K562 (cell line): ENCODE measurements at regions not wholly inside any gene's neighbourhood (a gene's known extent, or its start where the extent isn't known, plus 50 kb on each side); places are given as distances from the start of the nearest gene placed in this dataset.

Source experiments
- BRCA1 ChIP-seq, 2 experiments: fragments of 450-650 bp in 1 of 2; sonication (generic) in 1 of 2; formaldehyde crosslinking in 1 of 2; IDR thresholded peaks; 2 replicates each; pipeline versions ENCODE4 v1.5.0 to v1.6.1; 2017 to 2020; ENCODE audit warnings: mild to moderate bottlenecking in 1 of 2, missing genetic modification reagents in 1 of 2
- ETV5 ChIP-seq: sonication (generic); formaldehyde crosslinking; IDR thresholded peaks from 2 replicates; pipeline ENCODE4 v1.4.0; 2020; ENCODE audit warnings: low read depth, mild to moderate bottlenecking, missing genetic modification reagents
- ETV6 ChIP-seq, 3 experiments: fragments of 150-350 bp in 1 of 3; sonication (generic) in 1 of 3; formaldehyde crosslinking in 1 of 3; IDR thresholded peaks; 2 replicates each; pipeline versions ENCODE4 v1.6.1 to v1.8.0; 2014 to 2022; ENCODE audit warnings: borderline replicate concordance in 2 of 3, low read depth in 2 of 3, antibody characterized with exemption in 1 of 3, low read length in 1 of 3, mild to moderate bottlenecking in 1 of 3, missing genetic modification reagents in 1 of 3
- NCOA1 ChIP-seq: fragments of 450-650 bp; IDR thresholded peaks from 2 replicates; pipeline ENCODE4 v1.6.1; 2016; ENCODE audit warnings: low read depth
- NR1H2 ChIP-seq: sonication (generic); formaldehyde crosslinking; IDR thresholded peaks from 2 replicates; pipeline ENCODE4 v1.4.0; 2020; ENCODE audit warnings: mild to moderate bottlenecking, missing genetic modification reagents
- TAF1 ChIP-seq: IDR thresholded peaks from 2 replicates; pipeline ENCODE4 v1.6.1; 2011; ENCODE audit warnings: mild to moderate bottlenecking, low read length, moderate library complexity; ENCODE audit not compliant: insufficient read depth, control insufficient read depth, severe bottlenecking; ENCODE audit errors: extremely low read depth
- TEAD4 ChIP-seq, 2 experiments: sonication (generic) in 1 of 2; formaldehyde crosslinking in 1 of 2; IDR thresholded peaks; 2 replicates each; pipeline versions ENCODE4 v1.6.1 to v1.8.0; 2012 to 2022; ENCODE audit warnings: borderline replicate concordance in 1 of 2, inconsistent platforms in 1 of 2, low read length in 1 of 2, mild to moderate bottlenecking in 1 of 2, missing genetic modification reagents in 1 of 2
- TF ChIP-seq, protein P1 (sequence below): sonication (generic); formaldehyde crosslinking; IDR thresholded peaks from 2 replicates; pipeline ENCODE4 v1.8.0; 2022; ENCODE audit warnings: mild to moderate bottlenecking, low read depth, missing genetic modification reagents
- TF ChIP-seq, protein P2 (sequence below): fragments of 250-450 bp; sonication (Bioruptor Pico); IDR thresholded peaks from 2 replicates; pipeline ENCODE4 v1.8.0; 2021; ENCODE audit warnings: moderate library complexity, mild to moderate bottlenecking, inconsistent platforms
- TF ChIP-seq, protein P3 (sequence below): fragments of 450-650 bp; IDR thresholded peaks from 2 replicates; pipeline ENCODE4 v1.7.1; 2018; ENCODE audit warnings: mild to moderate bottlenecking, low read depth; ENCODE audit not compliant: partially characterized antibody
- TF ChIP-seq, protein P4 (sequence below): sonication (generic); formaldehyde crosslinking; IDR thresholded peaks from 2 replicates; pipeline ENCODE4 v1.9.0; 2022; ENCODE audit warnings: mild to moderate bottlenecking, missing genetic modification reagents

DNA sequence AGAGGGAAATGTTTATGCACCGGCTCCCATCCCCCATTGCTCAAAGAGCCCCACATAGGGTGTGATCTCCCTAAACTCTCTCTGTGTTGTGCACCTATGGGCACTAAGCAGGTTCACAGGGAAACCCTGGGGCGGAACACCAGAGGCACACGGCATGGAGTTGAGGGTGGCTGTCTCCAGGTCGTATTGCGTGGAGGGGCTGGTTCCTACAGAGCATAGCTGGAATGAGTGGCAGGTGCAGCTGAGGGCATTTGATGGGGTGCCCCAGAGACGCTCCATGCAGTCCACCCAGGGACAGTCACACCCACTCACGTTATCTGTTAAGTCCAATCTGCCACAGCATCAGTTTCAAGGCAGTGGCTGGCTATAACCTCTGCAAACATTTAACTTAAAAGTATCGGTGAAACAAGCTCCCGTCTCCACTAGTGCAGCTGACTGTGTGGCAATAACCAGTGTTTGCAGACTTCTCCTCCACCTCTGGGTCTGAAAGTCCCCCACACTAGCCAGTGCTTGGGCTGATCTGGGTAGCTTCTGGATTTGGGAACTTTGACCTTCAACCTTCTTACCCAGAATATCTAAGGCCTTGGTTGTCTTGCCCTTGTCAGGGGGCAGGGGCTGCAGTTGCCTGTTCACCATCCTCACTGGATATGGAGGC, 249.2 kb upstream of the ZNF32 start:
- TF ChIP-seq ETV5 (CRISPR knock-in tag) (no peak), ETV6 (IDR thresholded peaks at IDR 0.05; ENCODE audit: borderline replicate concordance in 1 of 2, low read depth in 2 of 2, low read length in 1 of 2) (no peak), ETV6 (CRISPR knock-in tag; IDR thresholded peaks at IDR 0.05; ENCODE audit: borderline replicate concordance) (no peak), NR1H2 (CRISPR knock-in tag) (no peak), NCOA1 (no peak), TAF1 (no peak), BRCA1 (IDR thresholded peaks at IDR 0.05) (no peak), BRCA1 (CRISPR knock-in tag; IDR thresholded peaks at IDR 0.05) (no peak), TEAD4 (IDR thresholded peaks at IDR 0.05; ENCODE audit: low read length) (no peak), TEAD4 (CRISPR knock-in tag; IDR thresholded peaks at IDR 0.05; ENCODE audit: borderline replicate concordance) (no peak)
- TF ChIP-seq, protein P1, sequence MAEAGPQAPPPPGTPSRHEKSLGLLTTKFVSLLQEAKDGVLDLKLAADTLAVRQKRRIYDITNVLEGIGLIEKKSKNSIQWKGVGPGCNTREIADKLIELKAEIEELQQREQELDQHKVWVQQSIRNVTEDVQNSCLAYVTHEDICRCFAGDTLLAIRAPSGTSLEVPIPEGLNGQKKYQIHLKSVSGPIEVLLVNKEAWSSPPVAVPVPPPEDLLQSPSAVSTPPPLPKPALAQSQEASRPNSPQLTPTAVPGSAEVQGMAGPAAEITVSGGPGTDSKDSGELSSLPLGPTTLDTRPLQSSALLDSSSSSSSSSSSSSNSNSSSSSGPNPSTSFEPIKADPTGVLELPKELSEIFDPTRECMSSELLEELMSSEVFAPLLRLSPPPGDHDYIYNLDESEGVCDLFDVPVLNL: no peak
- TF ChIP-seq, protein P2, sequence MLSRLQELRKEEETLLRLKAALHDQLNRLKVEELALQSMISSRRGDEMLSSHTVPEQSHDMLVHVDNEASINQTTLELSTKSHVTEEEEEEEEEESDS (CRISPR knock-in tag): no peak
- TF ChIP-seq, protein P3, sequence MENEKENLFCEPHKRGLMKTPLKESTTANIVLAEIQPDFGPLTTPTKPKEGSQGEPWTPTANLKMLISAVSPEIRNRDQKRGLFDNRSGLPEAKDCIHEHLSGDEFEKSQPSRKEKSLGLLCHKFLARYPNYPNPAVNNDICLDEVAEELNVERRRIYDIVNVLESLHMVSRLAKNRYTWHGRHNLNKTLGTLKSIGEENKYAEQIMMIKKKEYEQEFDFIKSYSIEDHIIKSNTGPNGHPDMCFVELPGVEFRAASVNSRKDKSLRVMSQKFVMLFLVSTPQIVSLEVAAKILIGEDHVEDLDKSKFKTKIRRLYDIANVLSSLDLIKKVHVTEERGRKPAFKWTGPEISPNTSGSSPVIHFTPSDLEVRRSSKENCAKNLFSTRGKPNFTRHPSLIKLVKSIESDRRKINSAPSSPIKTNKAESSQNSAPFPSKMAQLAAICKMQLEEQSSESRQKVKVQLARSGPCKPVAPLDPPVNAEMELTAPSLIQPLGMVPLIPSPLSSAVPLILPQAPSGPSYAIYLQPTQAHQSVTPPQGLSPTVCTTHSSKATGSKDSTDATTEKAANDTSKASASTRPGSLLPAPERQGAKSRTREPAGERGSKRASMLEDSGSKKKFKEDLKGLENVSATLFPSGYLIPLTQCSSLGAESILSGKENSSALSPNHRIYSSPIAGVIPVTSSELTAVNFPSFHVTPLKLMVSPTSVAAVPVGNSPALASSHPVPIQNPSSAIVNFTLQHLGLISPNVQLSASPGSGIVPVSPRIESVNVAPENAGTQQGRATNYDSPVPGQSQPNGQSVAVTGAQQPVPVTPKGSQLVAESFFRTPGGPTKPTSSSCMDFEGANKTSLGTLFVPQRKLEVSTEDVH: no peak
- TF ChIP-seq, protein P4, sequence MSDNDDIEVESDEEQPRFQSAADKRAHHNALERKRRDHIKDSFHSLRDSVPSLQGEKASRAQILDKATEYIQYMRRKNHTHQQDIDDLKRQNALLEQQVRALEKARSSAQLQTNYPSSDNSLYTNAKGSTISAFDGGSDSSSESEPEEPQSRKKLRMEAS (CRISPR knock-in tag): no peak
